IMR-90 (cell line): ENCODE measurements at regions not wholly inside any gene's neighbourhood (a gene's known extent, or its start where the extent isn't known, plus 50 kb on each side); places are given as distances from the start of the nearest gene placed in this dataset.

Experiments
- ATAC-seq: fragments of 200-7000 bp; cut with Tn5 transposase; 2 replicates; pipeline ENCODE4 v1.9.1; 2020; ENCODE audit warnings: low read depth, mild to moderate bottlenecking, moderate library complexity
- BruUV-seq: library from RNA; stranded (reverse); fragments of 400-500 nt; replicated peaks from 2 replicates; lab custom pipeline; 2021; lab: Mats Ljungman, UMichigan
- CTCF ChIA-PET: fragments of 300-600 bp; formaldehyde crosslinking; extraction: SDS; loops from one replicate; lab custom pipeline; 2021; ENCODE audit warnings: antibody characterized with exemption; lab: Yijun Ruan, JAX
- POLR2A ChIA-PET: fragments of 300-600 bp; sonication (Branson Sonifier 250); formaldehyde crosslinking; loops from one replicate; lab custom pipeline; 2022; ENCODE audit warnings: antibody characterized with exemption; ENCODE audit not compliant: unreplicated experiment; lab: Charles Lee
- DNase-seq: peaks from one replicate; pipeline ENCODE4 v3.0.0; 2013
- H2AFZ ChIP-seq: replicated peaks from 2 replicates; pipeline ENCODE3; 2013; ENCODE audit warnings: low read length, mild to moderate bottlenecking; ENCODE audit not compliant: poor library complexity
- H2AK5ac ChIP-seq: 2 replicates; pipeline ENCODE4 v1.6.1; 2013; ENCODE audit warnings: low read depth, low read length, inconsistent platforms
- H2AK9ac ChIP-seq: replicated peaks from 2 replicates; pipeline ENCODE3; 2013; ENCODE audit warnings: mild to moderate bottlenecking, low read depth, low read length, moderate library complexity; ENCODE audit not compliant: poor library complexity
- H2BK120ac ChIP-seq: 2 replicates; pipeline ENCODE4 v1.6.1; 2013; ENCODE audit warnings: low read depth, low read length, inconsistent platforms
- H2BK15ac ChIP-seq: 3 replicates; pipeline ENCODE4 v1.6.1; 2013; ENCODE audit warnings: low read depth, low read length, inconsistent platforms
- H2BK20ac ChIP-seq: 2 replicates; pipeline ENCODE4 v1.6.1; 2013; ENCODE audit warnings: low read depth, mild to moderate bottlenecking, inconsistent platforms, low read length, moderate library complexity
- H2BK5ac ChIP-seq: 2 replicates; pipeline ENCODE4 v1.6.1; 2013; ENCODE audit warnings: mild to moderate bottlenecking, low read depth, low read length, inconsistent platforms; ENCODE audit not compliant: poor library complexity, severe bottlenecking
- H3K14ac ChIP-seq: replicated peaks from 2 replicates; pipeline ENCODE4 v1.6.1; 2013; ENCODE audit warnings: low read depth, low read length, inconsistent platforms
- H3K18ac ChIP-seq: 2 replicates; pipeline ENCODE4 v1.6.1; 2013; ENCODE audit warnings: low read depth, low read length, control low read depth
- H3K23ac ChIP-seq: 2 replicates; pipeline ENCODE4 v1.6.1; 2013; ENCODE audit warnings: low read depth, low read length, inconsistent platforms
- H3K27ac ChIP-seq: 2 replicates; pipeline ENCODE4 v1.5.1; 2013; ENCODE audit warnings: mild to moderate bottlenecking, control low read depth, low read length; ENCODE audit not compliant: insufficient read depth
- H3K27me3 ChIP-seq: 2 replicates; pipeline ENCODE4 v1.6.1; 2013; ENCODE audit warnings: low read length; ENCODE audit not compliant: control insufficient read depth, insufficient read depth
- H3K36me3 ChIP-seq: 2 replicates; pipeline ENCODE4 v1.6.1; 2013; ENCODE audit warnings: low read length, mixed read lengths; ENCODE audit not compliant: control insufficient read depth, insufficient read depth
- H3K4ac ChIP-seq: 2 replicates; pipeline ENCODE4 v1.6.1; 2013; ENCODE audit warnings: low read depth, low read length, inconsistent platforms
- H3K4me1 ChIP-seq: 2 replicates; pipeline ENCODE4 v1.6.1; 2013; ENCODE audit warnings: low read length, mixed read lengths; ENCODE audit not compliant: control insufficient read depth, insufficient read depth
- H3K4me2 ChIP-seq: 2 replicates; pipeline ENCODE4 v1.6.1; 2013; ENCODE audit warnings: low read depth, mild to moderate bottlenecking, control low read depth, low read length, moderate library complexity
- H3K4me3 ChIP-seq: 2 replicates; pipeline ENCODE4 v1.5.1; 2013; ENCODE audit warnings: low read depth, mild to moderate bottlenecking, control low read depth, low read length, moderate library complexity; ENCODE audit not compliant: insufficient read depth
- H3K56ac ChIP-seq: 2 replicates; pipeline ENCODE4 v1.6.1; 2013; ENCODE audit warnings: low read length, inconsistent platforms; ENCODE audit not compliant: insufficient read depth; ENCODE audit errors: extremely low read depth
- H3K79me1 ChIP-seq, 2 experiments: 2 replicates each; pipeline ENCODE4 v1.6.1; 2013; ENCODE audit warnings: low read length in 2 of 2, inconsistent platforms in 1 of 2, low read depth in 1 of 2
- H3K9ac ChIP-seq: 2 replicates; pipeline ENCODE4 v1.6.1; 2013; ENCODE audit warnings: low read depth, low read length, control low read depth
- H3K9me1 ChIP-seq: 2 replicates; pipeline ENCODE4 v1.6.1; 2013; ENCODE audit warnings: low read length, inconsistent platforms; ENCODE audit not compliant: insufficient read depth
- H3K9me3 ChIP-seq: 2 replicates; pipeline ENCODE4 v1.6.1; 2013; ENCODE audit warnings: low read length; ENCODE audit not compliant: control insufficient read depth, insufficient read depth
- H4K20me1 ChIP-seq: 2 replicates; pipeline ENCODE4 v1.6.1; 2013; ENCODE audit warnings: low read length, inconsistent platforms; ENCODE audit not compliant: insufficient read depth
- H4K5ac ChIP-seq: 2 replicates; pipeline ENCODE4 v1.6.1; 2013; ENCODE audit warnings: mild to moderate bottlenecking, low read depth, low read length, control low read depth
- H4K8ac ChIP-seq, 2 experiments: 2 replicates each; pipeline ENCODE4 v1.6.1; 2013; ENCODE audit warnings: low read depth in 2 of 2, low read length in 2 of 2, control low read depth in 1 of 2, inconsistent platforms in 1 of 2
- H4K91ac ChIP-seq: 2 replicates; pipeline ENCODE4 v1.6.1; 2013; ENCODE audit warnings: low read depth, low read length, inconsistent platforms; ENCODE audit not compliant: insufficient read depth
- POLR2A ChIP-seq: IDR thresholded peaks from 2 replicates; pipeline ENCODE4 v1.6.1; 2012; ENCODE audit warnings: mild to moderate bottlenecking, low read depth, low read length
- RAD21 ChIP-seq: IDR thresholded peaks from 2 replicates; pipeline ENCODE4 v1.6.1; 2012; ENCODE audit warnings: low read length, improper control_type of control experiment
- SMC3 ChIP-seq: fragments of 150-350 bp; IDR thresholded peaks from 2 replicates; pipeline ENCODE4 v1.6.1; 2016; ENCODE audit warnings: low read depth, mild to moderate bottlenecking, antibody characterized with exemption, low read length, moderate library complexity
- WGBS, 2 experiments: methylation state at CpG; one replicate each; pipeline versions ENCODE4 v1.1.5 to v1.1.7; 2013; ENCODE audit warnings: missing lambda C conversion rate in 2 of 2; ENCODE audit not compliant: insufficient read length in 1 of 2; ENCODE audit errors: extremely low coverage in 2 of 2; 5-methylcytosine and 5-hydroxymethylcytosine counted together
- dilution Hi-C: fragments of 300-500 bp; cut with HindIII; formaldehyde crosslinking; loops from one replicate; pipeline ENCODE4 v1.14.3; 2018; ENCODE audit warnings: low sequenced_read_pairs; ENCODE audit not compliant: unreplicated experiment
- in situ Hi-C: fragments of 300-500 bp; cut with MboI; formaldehyde crosslinking; loops from 3 replicates; pipeline ENCODE4 v1.14.3; 2019; ENCODE audit warnings: low sequenced_read_pairs, inconsistent platforms, mixed read lengths
- intact Hi-C: fragments of 100-400 bp; cut with micrococcal nuclease; formaldehyde crosslinking; loops from 2 replicates; pipeline ENCODE4 v1.10.0; 2022
- TF ChIP-seq, protein P1 (sequence below): conservative IDR thresholded peaks from 2 replicates; pipeline ENCODE4 v1.5.1; 2012; ENCODE audit warnings: mild to moderate bottlenecking, low read depth, low read length, improper control_type of control experiment
- TF ChIP-seq, protein P2 (sequence below): fragments of 150-350 bp; IDR thresholded peaks from 2 replicates; pipeline ENCODE4 v1.6.1; 2017; ENCODE audit warnings: mild to moderate bottlenecking, antibody characterized with exemption, low read length, low read depth

DNA sequence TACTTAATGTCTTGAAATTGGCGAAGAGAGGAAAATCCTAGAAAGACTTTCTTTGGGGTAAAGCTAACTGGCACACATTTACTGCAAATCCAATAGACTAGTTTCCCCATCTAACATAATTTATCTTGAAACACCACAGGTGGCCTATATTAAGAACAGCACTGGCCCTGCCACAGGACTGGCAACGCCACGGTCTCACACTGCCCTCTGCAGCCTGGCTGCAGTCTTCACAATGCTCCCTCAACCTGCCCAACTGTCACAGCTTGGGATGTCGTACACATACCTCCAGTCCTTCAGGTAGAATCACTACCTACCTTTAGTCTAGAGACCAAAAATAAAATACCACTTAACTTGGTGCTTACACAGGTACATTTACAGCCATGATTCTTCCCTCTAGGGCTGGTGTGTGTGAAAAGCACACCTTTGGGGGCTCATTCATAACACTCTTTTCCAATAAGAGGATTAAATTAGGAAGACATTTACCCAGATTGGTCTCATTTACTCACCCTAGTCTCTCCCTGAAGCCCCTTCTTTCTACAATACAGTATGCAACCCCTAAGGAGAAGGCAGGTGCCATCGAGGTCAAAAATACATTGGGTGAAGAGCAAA is 222.2 kb downstream of the C1D start:
- in situ Hi-C loops (loop anchor here (10.0 to 25.0 kb wide), 4 partner anchors 184 to 1266 kb away; no protein-coding TSS in a partner anchor), intact Hi-C loops (loop anchor here (1.0 to 10.0 kb wide), 9 partner anchors 108 to 1826 kb away; partner anchors contain the start of gene MEIS1), dilution Hi-C loops (no loop called here)
- Histone ChIP-seq H3K9me3 (no peaks in the 10 kb centered on the region), H3K9ac (no peak overlapping the region), H3K23ac (no peak overlapping the region), H4K8ac (no peak overlapping the region), H3K18ac (no peak overlapping the region), H3K4me2 (no peak overlapping the region), H3K9me1 (peaks cover 4% of the 10 kb centered on the region; the same call in 1 of the 2 replicates), H3K4me3 (no peak overlapping the region), H3K4ac (peak overlapping the region; percentile 57; the same call in 1 of the 2 replicates), H3K27ac (no peak overlapping the region), H2AK9ac (peak overlapping the region; percentile 62), H2AFZ (peak overlapping the region; percentile 73), H4K20me1 (no peaks in the 10 kb centered on the region), H3K27me3 (no peaks in the 10 kb centered on the region), H3K79me1 (no peaks in the 10 kb centered on the region), H2BK5ac (no peak overlapping the region), H3K4me1 (peaks cover 4% of the 10 kb centered on the region; the same call in 1 of the 2 replicates), H2BK120ac (peak overlapping the region; percentile 49; the same call in 1 of the 2 replicates), H2BK20ac (peak overlapping the region; percentile 69; the same call in 1 of the 2 replicates), H4K91ac (no peak overlapping the region), H2AK5ac (peak overlapping the region; percentile 37; the same call in 1 of the 2 replicates), H3K14ac (no peak overlapping the region), H3K56ac (no peak overlapping the region), H3K36me3 (no peaks in the 10 kb centered on the region), H2BK15ac (0 out of 3 replicates have a peak overlapping the region, but pooled peaks have one; percentile 3), H4K5ac (no peak overlapping the region)
- ChIA-PET POLR2A (interaction anchor here (0.6 kb wide), 1 partner anchor 190 kb away, joined by 3 read pairs; no protein-coding TSS in a partner anchor), CTCF (interaction anchor here (0.5 to 2.1 kb wide), 8 partner anchors 107 to 1339 kb away, joined by 3 to 13 read pairs (median 4); no protein-coding TSS in a partner anchor)
- DNase-seq = peak; percentile 82
- TF ChIP-seq, protein P1, sequence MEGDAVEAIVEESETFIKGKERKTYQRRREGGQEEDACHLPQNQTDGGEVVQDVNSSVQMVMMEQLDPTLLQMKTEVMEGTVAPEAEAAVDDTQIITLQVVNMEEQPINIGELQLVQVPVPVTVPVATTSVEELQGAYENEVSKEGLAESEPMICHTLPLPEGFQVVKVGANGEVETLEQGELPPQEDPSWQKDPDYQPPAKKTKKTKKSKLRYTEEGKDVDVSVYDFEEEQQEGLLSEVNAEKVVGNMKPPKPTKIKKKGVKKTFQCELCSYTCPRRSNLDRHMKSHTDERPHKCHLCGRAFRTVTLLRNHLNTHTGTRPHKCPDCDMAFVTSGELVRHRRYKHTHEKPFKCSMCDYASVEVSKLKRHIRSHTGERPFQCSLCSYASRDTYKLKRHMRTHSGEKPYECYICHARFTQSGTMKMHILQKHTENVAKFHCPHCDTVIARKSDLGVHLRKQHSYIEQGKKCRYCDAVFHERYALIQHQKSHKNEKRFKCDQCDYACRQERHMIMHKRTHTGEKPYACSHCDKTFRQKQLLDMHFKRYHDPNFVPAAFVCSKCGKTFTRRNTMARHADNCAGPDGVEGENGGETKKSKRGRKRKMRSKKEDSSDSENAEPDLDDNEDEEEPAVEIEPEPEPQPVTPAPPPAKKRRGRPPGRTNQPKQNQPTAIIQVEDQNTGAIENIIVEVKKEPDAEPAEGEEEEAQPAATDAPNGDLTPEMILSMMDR = peak; percentile 95
- TF ChIP-seq SMC3 (peak; percentile 88), POLR2A (0 out of 2 replicates have a peak, but pooled peaks have one; percentile 36), RAD21 (peak; percentile 98)
- TF ChIP-seq, protein P2, sequence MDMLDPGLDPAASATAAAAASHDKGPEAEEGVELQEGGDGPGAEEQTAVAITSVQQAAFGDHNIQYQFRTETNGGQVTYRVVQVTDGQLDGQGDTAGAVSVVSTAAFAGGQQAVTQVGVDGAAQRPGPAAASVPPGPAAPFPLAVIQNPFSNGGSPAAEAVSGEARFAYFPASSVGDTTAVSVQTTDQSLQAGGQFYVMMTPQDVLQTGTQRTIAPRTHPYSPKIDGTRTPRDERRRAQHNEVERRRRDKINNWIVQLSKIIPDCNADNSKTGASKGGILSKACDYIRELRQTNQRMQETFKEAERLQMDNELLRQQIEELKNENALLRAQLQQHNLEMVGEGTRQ = no peak
- BruUV-seq = no TSS peak
- 10% methylated on average over 2 of the region's 5 CpGs; no CpG with 5 or more reads in 1 of the 2 experiments for WGBS, 2 experiments
- peak; percentile 92 for ATAC-seq
